H1 (cell line): ENCODE measurements at regions not wholly inside any gene's neighbourhood (a gene's known extent, or its start where the extent isn't known, plus 50 kb on each side); places are given as distances from the start of the nearest gene placed in this dataset.

Source experiments
- CTCF ChIP-seq, 3 experiments: IDR thresholded peaks; 1 replicate in 2 of 3; 2 replicates in 1 of 3; pipeline versions ENCODE4 v1.5.1 to v1.6.1; 2011; ENCODE audit warnings: low read length in 3 of 3, mild to moderate bottlenecking in 3 of 3, inconsistent platforms in 2 of 3, low read depth in 1 of 3, moderate library complexity in 1 of 3; ENCODE audit not compliant: insufficient read depth in 1 of 3; ENCODE audit errors: control extremely low read depth in 1 of 3
- JUN ChIP-seq: IDR thresholded peaks from 2 replicates; pipeline ENCODE4 v1.6.1; 2011; ENCODE audit warnings: low read depth, mild to moderate bottlenecking, improper control_type of control experiment, low read length
- SIN3A ChIP-seq, 2 experiments: IDR thresholded peaks in 1 of 2; conservative IDR thresholded peaks in 1 of 2; 2 replicates each; pipeline ENCODE4 v1.6.1; 2011 to 2012; ENCODE audit warnings: low read length in 2 of 2, improper control_type of control experiment in 1 of 2, low read depth in 1 of 2, mild to moderate bottlenecking in 1 of 2
- TBP ChIP-seq: IDR thresholded peaks from 2 replicates; pipeline ENCODE4 v1.6.1; 2011; ENCODE audit warnings: low read depth, low read length, improper control_type of control experiment

- TF ChIP-seq TBP (no peak), CTCF (IDR thresholded peaks at IDR 0.05; ENCODE audit: control extremely low read depth in 1 of 3, insufficient read depth in 1 of 3, low read depth in 1 of 3, low read length in 3 of 3) (no peak), SIN3A (conservative IDR thresholded peaks at IDR 0.05 in 1 of 2, IDR thresholded peaks at IDR 0.05 in 1 of 2; ENCODE audit: low read depth in 1 of 2, low read length in 2 of 2) (no peak), JUN (no peak)
Measured at GRCh38 chr3:46096336-46096735, 69.1 kb upstream of the XCR1 start.
